Amygdala (tissue), 56 donors: ENCODE measurements at regions not wholly inside any gene's neighbourhood (a gene's known extent, or its start where the extent isn't known, plus 50 kb on each side); places are given as distances from the start of the nearest gene placed in this dataset.
A peak's percentile ranks its signal among the peaks of the same experiment; 100 is the strongest.
"Not testable (repeated sequence)": the region's sequence is repeated elsewhere in the genome, so short reads cannot be mapped to it uniquely, and the experiment has no call there.

ENCODE experiments used
- DNase-seq, 56 donors: peaks; one replicate each; lab custom pipeline; 2025; lab: John Stamatoyannopoulos, UW

DNA sequence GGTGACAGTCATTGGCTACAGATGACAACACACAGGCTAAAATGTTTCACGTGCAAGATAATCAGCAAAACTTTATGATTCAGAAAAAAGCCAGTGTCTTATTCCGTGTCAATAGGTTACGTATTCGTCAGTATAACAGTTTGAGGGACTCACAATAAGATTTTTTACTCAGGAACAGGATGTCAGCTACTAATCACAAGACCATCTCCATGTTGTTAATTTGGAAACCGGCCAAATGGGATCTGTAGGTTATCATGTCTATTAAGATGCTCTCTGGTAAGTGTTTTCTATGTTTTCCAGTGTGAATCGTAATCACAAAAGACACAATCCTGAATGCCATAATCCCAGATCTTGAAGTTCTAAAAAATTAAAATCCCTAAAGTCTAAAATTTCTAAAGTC lies 197.3 kb downstream of the ETV1 start:
- DNase-seq = no peak

DNA sequence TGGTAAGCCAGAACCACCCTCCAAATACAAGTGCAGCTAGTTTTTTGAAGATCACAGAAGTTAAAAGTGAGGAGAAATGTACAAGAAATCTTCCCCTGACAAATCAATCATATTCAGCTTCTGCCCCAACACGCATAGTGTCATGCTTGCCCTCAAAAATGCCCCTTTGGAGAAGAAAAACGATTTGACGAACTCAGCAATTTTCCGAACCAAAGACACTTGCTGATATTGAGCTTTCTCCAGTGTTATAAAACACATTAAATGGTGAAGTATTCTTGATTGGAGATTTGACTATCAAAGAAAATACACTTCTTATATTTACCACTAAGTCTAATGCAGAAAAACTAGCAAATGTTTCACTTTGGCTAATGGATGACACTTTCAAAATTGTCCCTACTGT lies 195.5 kb downstream of the ETV1 start:
- DNase-seq = no peak

DNA sequence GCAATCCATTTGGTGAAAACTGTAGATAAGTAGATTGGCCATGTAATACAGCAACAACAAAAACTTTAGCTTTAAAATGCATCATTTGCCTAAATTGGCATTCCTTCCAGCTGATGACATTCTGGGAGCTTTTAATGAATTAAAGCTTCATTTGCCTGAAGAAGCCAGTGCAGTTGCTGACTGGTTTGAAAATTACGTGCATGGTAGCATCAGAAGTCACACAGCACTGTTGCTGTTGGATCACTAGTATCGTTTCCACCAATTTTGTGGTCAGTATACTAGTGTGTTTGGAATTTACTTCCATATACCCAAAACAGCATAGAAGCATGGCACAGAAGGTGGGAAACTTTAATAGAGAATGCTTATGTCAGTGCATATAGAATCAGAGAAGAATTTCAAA lies 194.9 kb downstream of the ETV1 start:
- no peak for DNase-seq

DNA sequence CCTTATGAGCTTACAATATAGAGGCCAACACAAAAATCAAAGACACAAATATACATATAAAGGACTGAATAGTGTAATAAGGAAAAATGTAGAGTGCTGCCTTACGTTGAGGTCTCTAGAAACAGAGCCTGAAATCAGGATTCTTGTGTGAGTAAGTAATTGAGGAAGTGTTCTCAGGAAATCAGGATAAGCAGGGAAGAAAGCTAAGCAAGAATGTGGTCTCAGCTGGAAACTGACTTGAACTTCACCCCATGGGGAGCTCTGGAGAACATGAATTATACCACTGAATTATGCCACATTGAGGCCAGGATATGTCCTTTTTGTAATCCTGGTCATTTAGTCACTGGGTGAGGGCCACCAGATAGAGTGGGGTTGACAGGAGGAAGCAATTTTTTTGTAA lies 191.9 kb downstream of the ETV1 start:
- DNase-seq = no peak

DNA sequence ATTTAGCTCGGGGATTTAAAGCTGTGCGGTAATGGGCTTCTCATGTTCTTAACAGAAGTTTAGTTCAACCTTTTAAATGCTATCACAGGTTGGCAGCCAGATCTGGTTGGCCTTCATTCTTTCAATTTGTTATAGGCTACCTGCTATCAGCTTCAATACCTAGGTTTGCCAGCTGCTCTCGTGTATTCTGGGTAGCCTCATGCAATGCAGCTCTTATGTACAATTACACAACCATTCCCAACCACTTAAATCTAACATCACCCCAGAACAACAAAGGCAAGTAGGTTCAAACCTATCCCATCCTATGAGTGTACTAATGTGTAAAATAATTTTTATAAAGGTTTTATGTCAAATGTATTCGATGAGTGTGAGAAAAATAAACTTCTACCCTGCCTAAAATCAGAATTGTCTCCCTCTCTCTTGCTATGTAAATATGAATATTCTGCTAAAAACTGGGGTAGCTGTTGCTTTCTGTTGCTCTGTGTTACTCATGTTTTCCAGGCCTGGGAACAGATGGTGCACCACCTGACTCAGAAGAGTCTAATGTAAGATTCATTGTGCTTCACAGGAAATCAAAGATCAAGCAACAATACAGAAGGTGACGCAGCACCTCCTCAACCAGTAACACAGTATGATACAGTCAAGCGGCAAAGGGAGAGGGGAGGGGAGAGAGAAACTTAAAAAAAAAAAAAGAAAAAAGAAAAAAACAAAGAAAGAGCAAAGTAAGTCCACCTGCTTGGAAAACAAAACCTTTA lies 188.6 kb downstream of the ETV1 start:
- peak in 7 of 56 donors; percentile 4 to 15 (median 11) for DNase-seq

DNA sequence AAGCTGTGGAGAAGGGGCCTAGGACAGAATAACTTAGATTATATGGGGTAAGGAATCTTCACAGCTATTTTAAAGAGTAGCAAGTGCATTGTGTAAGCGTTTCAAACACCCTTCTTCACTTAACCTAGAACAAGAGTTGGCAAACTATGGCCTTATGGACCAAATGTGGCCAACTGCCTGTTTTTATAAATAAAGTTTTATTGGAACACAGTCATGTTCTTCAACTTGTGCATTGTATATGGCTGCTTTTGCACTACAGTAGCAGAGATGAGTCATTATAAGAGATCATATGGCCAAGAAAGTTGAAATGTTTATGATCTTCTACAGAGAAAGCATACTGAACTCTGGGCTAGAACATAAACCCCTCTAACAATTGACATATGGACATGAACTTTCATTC lies 187.8 kb downstream of the ETV1 start:
- no peak for DNase-seq

DNA sequence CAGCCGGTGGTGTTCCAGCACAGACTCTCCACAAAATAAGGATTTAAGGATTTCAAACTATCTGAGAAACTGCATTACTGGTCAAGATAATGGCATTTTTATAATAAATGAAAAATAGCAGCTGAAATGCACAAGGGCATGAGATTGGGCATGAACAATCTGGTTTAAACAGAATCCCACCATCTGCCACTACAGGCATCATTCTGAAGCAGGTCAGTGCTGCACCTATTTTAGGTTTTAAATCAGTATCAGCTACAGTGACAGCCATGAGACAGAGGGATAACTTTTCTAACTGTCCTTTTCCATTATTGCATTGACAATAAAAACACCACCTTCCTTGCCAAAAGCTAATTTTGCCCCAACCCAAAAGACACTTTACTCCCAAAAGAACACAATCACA lies 186.8 kb downstream of the ETV1 start:
- no peak for DNase-seq

DNA sequence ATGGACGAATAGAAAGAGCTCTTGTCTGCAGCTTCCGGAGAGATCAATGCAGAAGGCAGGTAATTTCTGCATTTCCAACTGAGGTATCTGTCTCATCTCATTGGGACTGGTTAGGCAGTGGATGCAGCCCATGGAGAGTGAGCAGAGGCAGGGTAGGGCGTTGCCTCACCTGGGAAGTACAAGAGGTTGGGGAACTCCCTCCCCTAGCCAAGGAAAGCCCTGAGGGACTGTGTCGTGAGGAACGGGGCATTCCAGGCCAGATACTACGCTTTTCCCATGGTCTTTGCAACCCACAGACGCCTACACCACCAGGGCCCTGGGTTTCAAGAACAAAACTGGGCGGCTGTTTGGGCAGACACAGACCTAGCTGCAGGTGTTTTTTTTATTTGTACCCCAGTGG lies 186.3 kb downstream of the ETV1 start:
- no peak for DNase-seq

DNA sequence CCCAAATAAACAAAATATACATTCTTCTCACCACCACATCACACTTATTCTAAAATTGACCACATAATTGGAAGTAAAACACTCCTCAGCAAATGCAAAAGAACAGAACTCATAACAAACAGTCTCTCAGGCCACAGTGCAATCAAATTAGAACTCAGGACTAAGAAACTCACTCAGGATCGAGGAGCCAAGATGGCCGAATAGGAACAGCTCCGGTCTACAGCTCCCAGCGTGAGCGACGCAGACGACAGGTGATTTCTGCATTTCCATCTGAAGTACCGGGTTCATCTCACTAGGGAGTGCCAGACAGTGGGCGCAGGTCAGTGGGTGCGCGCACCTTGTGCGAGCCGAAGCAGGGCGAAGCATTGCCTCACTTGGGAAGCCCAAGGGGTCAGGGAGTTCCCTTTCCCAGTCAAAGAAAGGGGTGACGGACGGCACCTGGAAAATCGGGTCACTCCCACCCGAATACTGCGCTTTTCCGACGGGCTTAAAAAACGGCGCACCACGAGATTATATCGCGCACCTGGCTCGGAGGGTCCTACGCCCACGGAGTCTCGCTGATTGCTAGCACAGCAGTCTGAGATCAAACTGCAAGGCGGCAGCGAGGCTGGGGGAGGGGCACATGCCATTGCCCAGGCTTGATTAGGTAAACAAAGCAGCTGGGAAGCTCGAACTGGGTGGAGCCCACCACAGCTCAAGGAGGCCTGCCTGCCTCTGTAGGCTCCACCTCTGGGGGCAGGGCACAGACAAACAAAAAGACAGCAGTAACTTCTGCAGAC lies 183.2 kb downstream of the ETV1 start:
- DNase-seq = not testable (repeated sequence)

DNA sequence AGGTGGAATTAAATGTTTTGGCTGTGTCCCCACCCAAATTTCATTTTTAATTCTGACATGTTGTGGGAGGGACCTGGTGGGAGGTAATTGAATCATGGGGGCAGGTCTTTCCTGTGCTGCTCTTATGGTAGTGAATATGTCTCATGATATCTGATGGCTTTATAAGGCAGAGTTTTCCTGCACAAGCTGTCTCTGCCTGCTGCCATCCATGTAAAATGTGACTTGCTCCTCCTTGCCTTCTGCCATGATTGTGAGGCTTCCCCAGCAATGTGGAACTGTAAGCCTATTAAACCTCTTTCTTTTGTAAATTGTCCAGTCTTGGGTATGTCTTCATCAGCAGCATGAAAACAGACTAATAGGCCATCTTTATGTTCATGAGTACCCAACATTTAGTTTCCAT lies 172.2 kb downstream of the ETV1 start:
- DNase-seq = not testable (repeated sequence)

DNA sequence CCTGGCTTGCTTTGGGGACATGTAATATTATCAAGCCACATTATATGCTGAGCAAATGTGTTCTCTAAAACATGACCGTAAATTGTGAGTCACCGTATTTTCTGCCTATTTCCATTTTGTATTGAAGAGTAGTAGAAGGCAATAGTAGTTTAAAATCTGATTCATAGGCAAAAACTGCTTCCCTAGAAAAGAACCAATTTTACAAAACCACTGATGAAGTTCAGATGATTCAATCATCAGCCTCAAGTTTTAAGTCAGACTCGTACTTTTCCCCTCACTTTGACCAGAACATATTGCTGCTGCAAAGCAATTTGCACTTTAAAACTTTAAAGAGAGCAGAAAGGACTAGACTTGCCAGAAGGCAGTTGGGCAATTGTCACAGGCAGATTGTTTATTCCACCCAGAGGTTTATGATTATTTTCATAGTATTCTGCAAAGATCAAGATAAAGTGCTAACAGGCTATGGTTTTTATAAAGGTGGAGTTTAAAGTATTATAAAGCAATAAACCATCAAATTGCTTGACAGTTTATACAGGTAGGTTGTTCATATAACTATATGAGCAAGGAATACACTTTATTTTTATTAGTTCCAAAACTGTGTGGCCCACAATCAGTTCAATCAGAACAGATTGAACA lies 168.2 kb downstream of the ETV1 start:
- DNase-seq = no peak

DNA sequence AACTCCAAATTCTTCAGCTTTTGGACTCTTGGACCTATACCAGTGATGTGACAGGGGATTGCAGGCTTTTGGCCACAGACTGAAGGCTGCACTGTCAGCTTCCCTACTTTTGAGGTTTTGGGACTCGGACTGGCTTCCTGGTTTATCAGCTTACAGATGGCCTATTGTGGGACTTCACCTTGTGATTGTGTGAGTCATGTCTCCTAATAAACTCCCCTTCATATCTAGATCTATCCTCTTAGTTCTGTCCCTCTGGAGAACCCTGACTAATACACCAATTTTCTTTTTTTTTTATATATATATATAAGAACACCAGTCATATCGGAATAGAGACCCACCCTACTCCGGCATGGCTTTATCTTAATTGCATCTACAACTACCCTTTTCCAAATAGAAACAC lies 166.8 kb downstream of the ETV1 start:
- DNase-seq = no peak

DNA sequence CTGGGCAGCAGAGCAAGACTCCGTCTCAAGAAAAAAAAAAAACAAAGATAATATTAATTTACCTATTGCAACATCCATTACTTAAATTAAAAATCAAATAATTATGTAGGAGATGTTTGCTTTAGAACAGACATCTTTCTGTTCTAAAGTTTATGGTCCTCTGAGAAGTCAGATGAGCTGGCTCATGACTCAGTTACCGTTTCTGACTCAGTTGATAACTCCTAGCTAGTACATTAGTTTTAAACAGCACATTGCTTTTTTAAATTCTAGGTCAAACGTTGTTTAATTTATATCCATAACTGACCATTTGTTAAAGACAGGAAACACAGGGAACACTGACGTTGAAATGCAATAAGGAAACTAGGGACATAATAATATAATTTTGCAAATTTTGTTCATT lies 162.7 kb downstream of the ETV1 start:
- no peak for DNase-seq

DNA sequence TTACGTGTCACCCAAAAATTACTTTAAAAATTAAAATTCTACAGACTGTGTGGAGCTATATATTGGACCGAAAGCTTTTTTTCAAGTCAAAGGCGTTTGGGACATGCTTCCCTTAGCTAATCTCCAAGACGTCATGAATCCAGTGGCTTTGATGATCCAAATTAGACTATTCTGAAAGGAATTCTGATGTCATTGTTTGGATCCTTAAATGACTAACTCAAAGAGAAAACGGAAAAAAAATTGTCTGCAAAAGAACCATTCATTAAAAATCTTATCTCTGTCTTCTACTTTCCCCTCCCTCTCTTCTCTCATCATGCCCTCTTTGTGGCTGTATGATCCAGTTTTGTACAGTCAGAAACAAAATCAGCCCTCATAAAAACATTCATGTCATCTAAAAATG lies 161.8 kb downstream of the ETV1 start:
- DNase-seq = no peak

DNA sequence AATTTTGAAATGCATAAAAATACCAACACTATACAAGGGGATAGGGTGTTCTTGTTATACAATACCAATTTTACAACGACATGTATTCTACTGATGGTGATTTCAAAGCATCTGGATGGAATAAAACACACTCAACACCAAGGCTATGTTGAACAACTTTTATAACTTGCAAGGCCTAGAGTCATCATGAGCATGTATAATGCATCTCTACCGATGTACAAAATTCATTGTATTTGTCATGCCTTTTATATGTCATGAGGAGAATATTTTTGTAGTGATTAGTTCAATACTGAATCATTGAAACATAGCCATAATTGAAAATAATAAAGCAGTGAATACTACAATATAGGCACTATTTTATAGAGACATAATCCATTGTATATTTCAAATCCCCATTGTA lies 160.2 kb downstream of the ETV1 start:
- no peak for DNase-seq

DNA sequence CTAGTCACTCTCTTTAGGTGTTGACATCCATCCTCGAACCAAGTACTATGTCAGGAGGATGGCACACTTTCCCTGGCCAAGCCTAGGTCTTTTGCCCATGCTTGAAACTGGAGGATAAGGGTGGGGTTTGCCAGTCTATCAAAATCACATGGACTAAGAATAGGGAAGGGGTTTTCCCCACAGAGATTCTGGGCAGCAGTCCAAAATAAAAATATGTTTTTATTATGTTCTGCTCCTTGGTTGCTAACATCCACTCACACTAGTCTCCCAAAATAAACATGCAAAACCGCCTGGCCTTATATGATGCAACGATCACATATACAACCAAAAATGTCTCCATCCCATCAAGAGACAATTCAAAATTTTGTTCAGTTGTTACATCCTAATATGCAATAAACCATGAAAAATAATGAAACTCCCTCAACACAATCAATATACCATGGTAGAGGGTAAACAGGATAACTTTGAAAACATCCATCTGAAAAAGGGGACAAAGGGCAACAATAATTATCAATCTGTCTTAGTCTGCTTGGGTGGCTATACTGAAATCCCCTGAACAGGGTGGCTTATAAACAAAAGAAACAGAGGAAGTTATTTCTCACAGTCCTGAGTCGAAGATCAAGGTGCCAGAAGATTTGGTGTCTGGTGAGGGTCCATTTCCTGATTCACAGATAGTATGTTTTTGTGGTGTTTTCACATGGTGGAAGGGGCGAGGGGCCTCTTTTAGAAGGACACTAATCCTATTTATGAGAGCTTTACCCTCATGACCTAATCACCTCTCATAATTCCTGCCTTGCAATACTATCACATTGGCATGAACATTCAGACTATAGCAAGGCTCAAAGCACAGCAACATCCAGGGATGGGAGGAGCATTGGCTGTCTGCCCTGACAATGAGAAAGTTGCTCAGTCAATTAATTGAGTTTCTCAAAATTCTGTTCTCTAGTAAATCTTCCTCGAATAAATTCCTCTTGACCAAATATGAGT lies 159.3 kb downstream of the ETV1 start:
- DNase-seq = no peak

DNA sequence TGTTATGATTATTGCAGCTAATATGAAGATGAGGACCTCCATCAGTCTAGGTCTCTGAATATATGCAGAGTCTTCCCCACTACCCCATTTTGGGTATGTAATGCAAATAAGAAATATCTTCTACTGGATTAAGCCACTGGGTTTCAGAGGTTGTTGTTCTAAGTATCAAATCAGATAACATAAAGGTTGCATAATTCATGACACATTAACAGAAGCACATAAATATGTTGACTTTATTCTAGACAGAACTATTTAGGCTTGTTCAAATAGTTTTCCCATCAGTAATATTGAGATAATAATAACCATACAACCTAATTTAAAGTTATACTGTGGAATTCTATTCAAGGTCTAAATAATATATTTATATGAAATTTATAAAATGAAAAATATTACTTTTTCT lies 157.1 kb downstream of the ETV1 start:
- no peak for DNase-seq

DNA sequence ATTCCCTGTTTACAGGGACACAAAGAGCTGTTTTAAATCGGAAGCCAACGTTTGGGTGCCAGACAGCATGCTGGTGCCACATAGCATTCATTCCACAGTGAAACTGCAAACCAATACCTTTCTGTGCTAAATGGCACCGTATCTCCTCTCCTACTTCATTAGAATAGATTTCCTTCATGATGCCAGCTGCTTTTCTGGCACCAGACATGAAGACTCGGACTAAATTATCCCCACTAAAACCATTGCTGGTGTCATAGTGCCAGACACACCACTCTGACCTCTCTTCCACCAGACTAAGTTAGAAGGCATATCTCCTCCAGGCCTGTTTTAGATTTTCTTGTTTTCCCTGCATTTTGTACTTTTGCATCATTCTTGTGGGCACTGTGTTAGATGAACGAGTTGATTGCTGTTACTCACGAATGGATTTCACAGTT lies 155.1 kb downstream of the ETV1 start:
- DNase-seq = no peak

DNA sequence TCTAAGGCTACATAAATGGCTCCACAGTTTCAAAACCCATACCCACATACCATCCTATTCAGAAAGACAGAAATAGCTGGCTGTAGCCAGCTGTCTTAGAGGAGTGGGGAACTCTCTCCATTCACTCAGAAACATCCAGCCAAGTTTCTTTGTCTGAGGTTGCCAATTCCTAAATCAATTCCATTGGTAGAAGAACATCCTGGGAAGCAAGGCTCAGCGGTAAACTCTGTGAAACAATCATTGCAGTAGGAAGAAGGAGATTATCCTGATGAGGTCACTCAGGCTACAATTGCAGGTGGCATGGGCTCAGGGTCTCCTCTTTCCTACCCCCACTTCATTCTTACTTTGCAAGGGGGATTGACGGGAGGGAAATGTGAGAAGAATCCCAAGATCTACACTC lies 154.0 kb downstream of the ETV1 start:
- no peak for DNase-seq

DNA sequence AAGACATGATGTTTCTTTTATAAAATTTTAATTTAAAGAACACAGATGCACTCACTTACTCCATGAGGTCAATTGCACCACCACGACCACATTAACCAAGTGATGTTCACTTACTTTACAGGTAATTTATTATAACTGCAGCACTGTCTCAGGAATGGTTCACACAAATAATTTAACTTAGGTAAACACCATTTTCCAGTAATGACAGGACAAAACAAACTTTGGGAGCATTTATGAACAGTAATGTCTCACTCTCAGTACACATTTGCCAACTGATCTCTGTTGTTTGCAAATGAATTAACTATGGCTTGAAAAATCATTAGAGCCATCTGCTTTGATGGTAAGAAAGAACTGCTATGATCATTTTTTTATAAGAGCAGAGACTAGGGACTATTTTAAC lies 150.4 kb downstream of the ETV1 start:
- no peak for DNase-seq
